Myocyte (in vitro differentiated cells): ENCODE measurements at regions not wholly inside any gene's neighbourhood (a gene's known extent, or its start where the extent isn't known, plus 50 kb on each side); places are given as distances from the start of the nearest gene placed in this dataset.
A peak's percentile ranks its signal among the peaks of the same experiment; 100 is the strongest.

Experiments used
- DNase-seq: peaks from one replicate; pipeline ENCODE4 v3.0.0-alpha.2; 2012; ENCODE audit warnings: low read depth

- no peak for DNase-seq
Observed at GRCh38 chr4:184879271-184879670, 53.5 kb upstream of the ACSL1 start.

DNA sequence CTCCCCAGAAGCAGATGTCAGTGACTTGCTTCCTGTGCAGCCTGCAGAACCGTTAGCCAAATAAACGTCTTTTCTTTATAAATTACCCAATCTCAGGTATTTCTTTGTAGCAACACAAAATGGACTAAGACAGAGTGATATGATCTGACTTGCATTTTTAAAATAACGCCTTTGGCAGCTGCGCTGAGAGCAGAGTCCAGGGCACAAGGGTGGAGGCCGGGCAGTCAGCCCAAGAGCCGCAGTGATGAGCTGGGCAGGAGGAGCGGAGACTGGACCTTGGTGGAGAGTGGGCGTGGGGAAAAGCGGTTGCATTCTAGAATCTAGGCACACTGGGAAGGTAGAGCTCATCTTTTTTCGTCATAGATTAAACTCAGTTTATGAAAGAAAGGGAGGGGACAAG, 56.5 kb upstream of the ACSL1 start:
- DNase-seq: no peak

DNA sequence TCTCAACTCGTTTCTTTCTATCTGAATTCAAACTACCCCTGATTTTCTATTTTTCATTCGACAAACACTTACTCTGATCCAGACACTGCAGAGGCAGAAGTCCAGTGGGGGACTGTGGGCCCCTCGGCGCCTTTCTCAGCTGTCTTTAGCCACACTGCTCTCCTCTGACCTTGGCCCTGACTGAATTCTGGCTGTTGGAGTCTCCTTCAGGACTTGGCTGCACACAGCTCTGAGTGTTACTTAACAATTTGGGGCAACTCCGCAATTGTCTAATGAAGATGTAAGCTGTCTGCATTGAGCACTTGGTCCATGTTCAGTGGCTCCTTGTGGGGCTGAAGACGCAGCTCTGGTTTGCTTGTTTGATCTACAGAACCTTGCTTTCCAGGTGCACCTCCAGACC, 57.3 kb upstream of the ACSL1 start:
- DNase-seq: no peak

DNA sequence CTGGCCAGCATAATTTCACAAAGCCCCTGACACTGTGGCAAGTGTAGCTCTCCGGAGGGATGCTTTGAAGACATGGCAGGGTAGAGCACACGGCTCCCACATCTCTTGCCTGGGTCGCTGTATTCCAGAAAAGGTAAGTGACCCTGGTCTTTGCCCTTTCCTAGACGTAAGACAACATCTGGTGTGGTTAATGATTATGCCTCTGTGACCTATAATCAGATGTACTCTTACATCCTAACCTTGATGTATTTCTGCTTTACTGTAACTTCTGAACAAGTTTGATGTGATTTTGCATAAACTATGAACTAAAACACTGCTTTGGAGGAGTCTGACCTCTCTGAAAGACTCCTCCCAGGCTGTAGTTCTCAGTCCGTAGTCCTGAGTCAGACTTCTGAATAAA, 59.1 kb upstream of the ACSL1 start:
- DNase-seq: no peak

DNA sequence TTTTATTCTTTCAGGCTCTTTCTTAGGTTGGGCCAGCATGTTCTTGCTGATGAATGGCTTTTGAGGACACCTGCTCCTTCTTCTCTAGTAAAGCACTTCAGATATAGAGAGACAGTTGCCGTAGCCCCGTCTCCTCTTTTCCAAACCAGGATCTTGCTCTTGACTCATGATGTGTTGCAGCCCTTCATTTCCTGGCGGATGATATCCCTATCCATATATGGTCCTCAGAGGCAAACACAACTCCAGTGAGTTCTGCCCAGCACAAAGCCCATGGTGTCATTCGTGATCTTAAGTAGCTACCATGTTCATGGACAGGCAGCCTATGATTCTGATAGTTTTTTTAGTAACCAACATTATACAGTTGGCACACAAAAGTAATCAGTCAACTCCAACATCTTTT, 59.8 kb upstream of the ACSL1 start:
- no peak for DNase-seq

DNA sequence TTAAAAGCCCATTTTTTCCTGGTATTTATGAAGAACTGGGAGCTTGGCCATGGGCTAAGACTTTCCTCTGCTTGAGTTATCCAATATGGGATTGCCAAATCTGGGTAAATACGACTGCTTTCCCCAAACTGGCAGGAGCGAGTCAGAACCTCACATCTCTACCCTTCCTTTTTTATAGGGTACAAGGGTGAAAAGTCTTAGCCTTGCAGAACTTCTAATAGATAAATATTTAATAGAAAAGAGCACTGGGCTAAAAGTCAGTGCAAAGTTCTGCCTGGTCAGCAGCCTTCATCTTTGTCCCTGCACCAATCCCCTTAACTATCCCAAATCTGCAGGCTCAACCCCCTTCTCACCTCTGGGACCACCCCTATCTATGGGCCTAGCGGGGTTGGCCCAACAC, 61.6 kb upstream of the ACSL1 start:
- no peak for DNase-seq

DNA sequence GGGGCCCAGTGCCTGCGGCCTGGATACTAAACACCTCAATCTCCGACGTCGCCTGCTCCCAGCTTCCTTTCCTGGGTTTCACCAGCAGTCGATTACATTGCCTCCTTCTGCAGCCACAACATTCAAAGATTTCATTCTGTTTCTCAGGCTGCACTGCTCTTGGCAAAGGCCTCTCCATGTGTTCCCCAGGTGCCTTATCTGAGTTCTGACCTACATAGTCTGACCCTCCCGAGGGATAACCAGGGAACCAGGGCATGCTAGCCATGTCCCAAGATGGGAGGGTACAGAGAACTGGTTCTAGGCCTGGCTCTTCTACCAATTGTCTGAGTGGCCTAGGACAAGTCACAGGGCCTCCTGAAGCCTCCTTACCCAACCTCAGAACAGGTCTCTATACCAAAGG, 62.2 kb upstream of the ACSL1 start:
- DNase-seq: no peak

DNA sequence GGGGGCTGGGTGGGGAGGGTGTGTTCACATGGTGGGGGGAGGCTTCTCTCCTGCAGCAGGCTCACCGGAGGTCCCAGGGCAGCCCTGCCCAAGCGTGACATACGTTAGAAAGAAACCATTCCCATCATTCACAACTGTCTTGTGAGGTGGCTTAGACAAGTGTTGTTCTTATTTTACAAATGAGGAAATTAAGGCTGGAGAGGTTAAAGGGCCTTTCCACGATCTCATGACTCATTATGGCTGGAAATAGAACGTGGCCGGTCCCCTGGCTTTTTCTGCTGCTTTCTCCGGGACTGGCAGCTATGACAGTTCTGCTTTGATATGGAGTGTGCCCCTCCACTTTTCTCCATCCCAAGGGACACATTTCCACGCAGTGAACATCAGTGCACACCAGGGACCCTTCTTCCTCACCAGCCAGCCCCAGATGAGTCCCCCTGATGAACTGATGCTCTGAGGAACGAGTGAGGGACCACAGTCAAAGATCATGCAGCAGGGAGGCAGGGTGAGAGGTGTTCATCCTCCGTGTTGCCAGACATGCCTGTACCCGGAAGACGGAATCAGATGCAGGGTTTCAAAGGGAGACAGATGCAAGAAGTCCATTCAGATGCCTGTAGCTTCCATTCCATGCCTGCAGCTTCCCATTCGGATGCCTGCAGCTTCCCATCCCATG, 64.0 kb upstream of the ACSL1 start:
- no peak for DNase-seq

DNA sequence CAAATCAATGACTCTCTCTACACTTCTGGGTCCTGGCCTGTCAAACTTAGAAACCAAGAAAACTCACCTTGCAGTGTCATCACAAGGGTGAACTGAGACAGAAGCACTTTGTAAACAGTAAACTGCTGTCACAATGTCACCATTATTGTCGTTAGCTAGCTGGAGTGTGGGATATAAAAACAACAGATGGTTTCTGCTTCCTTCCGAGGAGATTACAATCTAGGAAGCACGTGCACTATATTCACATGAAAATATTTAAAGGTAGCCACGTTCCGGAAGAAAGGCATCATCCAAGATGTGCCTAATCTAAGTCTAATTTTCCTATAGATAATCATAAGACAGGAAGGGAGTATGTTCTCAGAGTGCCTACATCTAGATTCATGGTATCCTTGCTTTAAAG, 64.7 kb upstream of the ACSL1 start:
- DNase-seq: no peak

DNA sequence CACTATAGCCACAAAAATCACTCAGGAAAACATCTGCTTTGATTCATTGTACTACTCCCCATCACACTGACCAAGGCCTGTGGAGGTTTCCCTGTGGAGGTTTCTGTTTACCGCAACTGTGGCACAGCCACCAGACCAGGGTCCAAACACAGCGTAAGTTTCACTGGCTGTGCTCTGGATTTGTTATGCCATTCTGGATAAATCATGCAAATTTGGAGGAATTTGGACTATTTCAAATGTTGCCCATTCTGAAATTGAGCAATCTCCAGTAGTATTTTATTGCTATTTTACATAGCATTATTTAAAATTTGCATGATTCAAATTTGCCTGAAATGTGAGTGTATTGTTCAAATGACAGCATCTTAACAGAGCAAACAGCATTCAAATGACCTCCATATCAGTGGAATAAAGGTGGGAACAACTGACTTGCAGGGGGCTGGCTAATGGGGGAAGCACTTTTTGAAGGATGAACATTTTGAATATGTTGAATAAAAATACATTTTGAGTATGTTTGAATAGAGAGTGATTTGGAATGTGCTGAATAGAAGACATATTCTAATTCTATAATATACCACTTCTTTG, 66.1 kb upstream of the ACSL1 start:
- DNase-seq: no peak

- no peak for DNase-seq
Observed at GRCh38 chr4:184892999-184893398, 67.2 kb upstream of the ACSL1 start.

DNA sequence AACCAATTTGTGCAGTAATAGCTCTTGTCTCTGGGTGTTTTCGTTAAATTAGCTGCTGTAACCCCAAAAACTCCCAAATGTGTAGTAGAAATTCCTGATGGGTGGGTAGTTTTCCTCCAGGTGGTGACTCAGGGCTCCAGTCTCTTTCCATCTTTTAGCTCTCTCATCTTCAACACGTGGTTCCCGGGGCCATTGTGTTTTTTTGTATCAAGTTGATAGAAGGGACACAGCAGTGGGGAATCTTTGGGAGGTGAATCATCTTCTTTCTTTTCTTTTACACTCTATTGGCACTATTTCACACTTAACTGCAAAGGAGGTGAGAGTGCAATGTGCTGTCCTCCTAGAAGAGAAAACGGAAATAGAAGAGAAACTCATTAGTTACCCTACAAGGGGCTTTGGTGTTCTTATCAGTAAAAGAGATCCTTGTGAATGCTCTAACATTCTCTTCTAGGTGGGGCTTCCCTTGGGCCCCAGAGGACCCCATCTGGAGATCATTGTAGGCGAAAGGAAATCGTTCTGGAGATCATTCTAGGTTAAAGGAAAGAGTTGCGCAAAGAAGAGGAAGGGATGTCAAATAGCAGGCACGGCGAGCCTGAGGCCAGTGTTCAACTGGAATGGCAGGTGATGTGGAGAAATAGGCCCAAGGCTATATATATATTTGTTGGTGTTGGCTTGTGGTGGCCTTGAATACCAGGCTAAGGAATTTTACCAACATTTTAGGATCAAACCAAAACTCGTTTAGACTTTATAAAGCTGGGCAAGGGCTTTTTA, 68.2 kb upstream of the ACSL1 start:
- no peak for DNase-seq

- peak; percentile 78 for DNase-seq
Observed at GRCh38 chr4:184895012-184895695, 69.4 kb upstream of the ACSL1 start.

DNA sequence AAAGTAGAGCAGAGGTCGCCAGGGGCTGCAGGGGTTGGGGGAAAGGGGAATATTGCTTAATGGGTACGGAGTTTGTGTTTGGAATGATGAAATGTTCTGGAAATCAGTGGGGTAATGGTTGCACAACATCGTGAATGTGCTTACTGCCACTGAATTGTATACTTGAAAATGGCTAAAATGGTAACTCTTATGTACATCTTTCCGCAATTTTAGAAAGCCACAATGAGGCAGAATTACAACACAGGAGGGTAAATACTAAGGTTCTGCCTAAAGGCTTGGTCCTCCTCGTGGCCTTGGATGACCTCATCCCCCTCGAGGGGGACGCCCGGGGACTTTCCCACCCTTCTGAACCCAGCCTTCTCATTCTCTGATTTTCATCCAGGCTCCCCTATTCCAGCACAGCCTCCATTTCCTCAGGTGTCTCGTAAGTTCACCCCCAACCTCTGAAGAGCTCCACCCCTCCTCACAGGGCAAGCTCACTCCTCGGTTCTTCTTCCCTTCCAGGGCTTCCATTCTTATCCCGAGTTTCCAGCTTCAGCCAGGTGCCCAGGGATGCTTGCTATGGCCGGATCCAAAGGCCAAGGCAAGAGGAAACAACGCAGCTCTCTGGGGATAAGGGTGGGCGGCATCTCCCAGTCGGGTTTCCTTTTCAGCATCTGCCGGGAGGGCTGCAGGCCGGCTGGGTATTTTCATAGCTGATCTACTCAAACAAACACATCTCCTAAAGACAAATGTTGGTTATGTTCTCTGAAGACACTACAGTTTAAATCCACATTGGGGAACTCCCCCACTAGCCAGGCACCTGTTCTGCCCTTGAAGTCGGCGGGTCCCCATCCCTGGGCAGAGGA, 71.3 kb upstream of the ACSL1 start:
- no peak for DNase-seq

DNA sequence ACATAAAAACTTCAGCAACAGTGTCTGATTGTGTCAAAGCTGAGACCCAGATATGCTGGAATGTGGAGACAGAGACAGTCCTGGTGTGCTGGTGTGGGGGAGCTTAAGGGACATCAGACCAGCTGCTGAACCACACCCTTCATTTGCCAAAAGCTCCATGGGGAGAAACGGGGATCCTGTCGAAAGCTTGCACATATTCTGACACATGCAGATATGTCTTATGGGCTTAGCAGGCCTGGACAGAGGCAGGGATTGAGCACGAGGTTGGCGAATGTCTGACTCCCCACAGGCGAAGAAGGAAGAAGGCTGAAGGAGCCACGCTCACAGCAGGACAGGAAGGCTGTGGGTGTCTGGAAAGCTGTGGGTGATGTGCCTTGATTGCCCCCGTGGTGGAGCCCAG, 72.1 kb upstream of the ACSL1 start:
- DNase-seq: peak; percentile 39

DNA sequence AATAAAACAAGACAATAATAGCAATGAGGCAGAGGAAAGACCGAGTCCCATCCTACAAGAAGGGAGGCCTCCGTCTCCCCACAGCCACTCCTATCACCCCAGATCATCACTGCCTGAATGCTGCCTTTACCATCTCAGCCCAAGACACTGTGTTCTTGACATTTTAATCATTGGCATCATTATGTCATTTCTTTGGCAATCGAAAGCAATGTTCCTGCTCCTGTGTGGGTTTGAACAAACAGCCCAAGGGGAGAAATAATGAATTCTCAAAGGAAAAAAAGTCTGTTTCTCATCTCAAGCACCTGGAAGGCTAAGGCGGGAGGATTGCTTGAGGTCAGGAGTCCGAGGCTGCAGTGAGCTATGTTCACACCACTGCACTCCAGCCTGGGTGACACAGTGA, 73.0 kb upstream of the ACSL1 start:
- DNase-seq: no peak

GRCh38 chr4:184899261-184900134, 73.7 kb upstream of the ACSL1 start:
- DNase-seq: peak; percentile 91

DNA sequence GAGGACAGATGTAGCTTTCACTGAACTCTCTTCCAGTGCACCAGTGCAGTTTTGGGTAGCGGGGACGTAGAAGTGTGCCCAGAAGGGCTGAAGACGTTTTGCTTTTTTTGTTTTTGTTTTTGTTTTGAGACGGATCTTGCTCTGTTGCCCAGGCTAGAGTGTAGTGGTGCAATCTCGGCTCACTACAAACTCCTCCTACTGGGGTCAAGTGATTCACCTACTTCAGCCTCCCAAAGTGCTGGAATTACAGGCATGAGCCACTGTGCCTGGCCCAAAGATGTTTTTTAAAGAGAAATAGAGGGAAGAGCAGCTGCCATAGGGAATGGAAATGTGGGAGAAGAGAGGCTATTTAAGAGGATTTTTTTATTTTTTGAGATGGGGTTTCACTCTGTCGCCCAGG, 74.4 kb upstream of the ACSL1 start:
- DNase-seq: no peak

DNA sequence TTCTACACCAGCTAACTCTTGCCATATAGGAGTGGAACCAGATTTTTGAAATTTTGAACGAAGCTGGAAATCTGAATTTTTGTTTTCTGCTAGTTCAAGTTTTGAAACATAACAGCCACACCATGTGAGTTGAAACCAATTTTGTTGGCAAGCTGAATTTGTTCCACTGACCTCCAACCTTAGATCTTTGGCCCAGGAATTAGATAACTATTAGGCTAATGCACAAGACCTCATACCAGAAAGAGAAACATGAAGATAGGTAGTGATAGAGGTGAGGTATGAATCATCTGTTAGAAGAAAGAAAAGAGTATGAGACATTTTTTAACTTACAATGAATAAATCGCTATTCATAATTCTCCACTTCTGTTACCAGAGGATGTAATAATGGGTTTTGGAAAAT, 76.8 kb upstream of the ACSL1 start:
- DNase-seq: no peak

GRCh38 chr4:184906480-184907097, 80.8 kb upstream of the ACSL1 start:
- peak; percentile 64 for DNase-seq
